H9 (cell line): ENCODE measurements at regions not wholly inside any gene's neighbourhood (a gene's known extent, or its start where the extent isn't known, plus 50 kb on each side); places are given as distances from the start of the nearest gene placed in this dataset.

Experiments
- DNase-seq: peaks from one replicate; pipeline ENCODE4 v3.0.0-alpha.2; 2017
- H2AFZ ChIP-seq: one replicate; pipeline ENCODE4 v1.6.1; 2013; ENCODE audit warnings: mild to moderate bottlenecking, low read length, control low read depth, moderate library complexity
- H2AK5ac ChIP-seq: 2 replicates; pipeline ENCODE4 v1.6.1; 2013; ENCODE audit warnings: low read length, control low read depth, mixed read lengths; ENCODE audit not compliant: insufficient read length
- H2BK120ac ChIP-seq: one replicate; pipeline ENCODE4 v1.6.1; 2013; ENCODE audit warnings: low read depth, mild to moderate bottlenecking, low read length, control low read depth, inconsistent platforms; ENCODE audit not compliant: poor library complexity, severe bottlenecking
- H2BK12ac ChIP-seq: 2 replicates; pipeline ENCODE4 v1.6.1; 2013; ENCODE audit warnings: low read length, control low read depth, mixed read lengths, low read depth; ENCODE audit not compliant: insufficient read length
- H2BK15ac ChIP-seq: 2 replicates; pipeline ENCODE4 v1.6.1; 2013; ENCODE audit warnings: low read depth, low read length, control low read depth
- H2BK20ac ChIP-seq: one replicate; pipeline ENCODE4 v1.6.1; 2013; ENCODE audit warnings: low read depth, mild to moderate bottlenecking, low read length, control low read depth, inconsistent platforms; ENCODE audit not compliant: poor library complexity, severe bottlenecking
- H2BK5ac ChIP-seq: 2 replicates; pipeline ENCODE4 v1.6.1; 2013; ENCODE audit warnings: low read length, control low read depth, mixed read lengths; ENCODE audit not compliant: insufficient read length
- H3K14ac ChIP-seq: 2 replicates; pipeline ENCODE4 v1.6.1; 2013; ENCODE audit warnings: low read length, control low read depth; ENCODE audit not compliant: insufficient read depth
- H3K18ac ChIP-seq: 2 replicates; pipeline ENCODE4 v1.6.1; 2013; ENCODE audit warnings: low read depth, mild to moderate bottlenecking, mixed read lengths, low read length, control low read depth; ENCODE audit not compliant: insufficient read length
- H3K23ac ChIP-seq: 2 replicates; pipeline ENCODE4 v1.6.1; 2013; ENCODE audit warnings: low read length, control low read depth, mixed read lengths, low read depth; ENCODE audit not compliant: insufficient read length
- H3K23me2 ChIP-seq: 2 replicates; pipeline ENCODE4 v1.6.1; 2013; ENCODE audit warnings: low read depth, mild to moderate bottlenecking, mixed read lengths, low read length, control low read depth; ENCODE audit not compliant: insufficient read length, poor library complexity, severe bottlenecking
- H3K27ac ChIP-seq: 2 replicates; pipeline ENCODE4 v1.5.1; 2013; ENCODE audit warnings: low read length, control low read depth, mixed read lengths, low read depth; ENCODE audit not compliant: insufficient read length
- H3K27me3 ChIP-seq: 2 replicates; pipeline ENCODE4 v1.6.1; 2013; ENCODE audit warnings: low read length, control low read depth, inconsistent platforms; ENCODE audit not compliant: insufficient read depth
- H3K4ac ChIP-seq: 2 replicates; pipeline ENCODE4 v1.6.1; 2013; ENCODE audit warnings: low read depth, mild to moderate bottlenecking, control low read depth, inconsistent platforms, low read length, moderate library complexity
- H3K4me1 ChIP-seq: 2 replicates; pipeline ENCODE4 v1.6.1; 2013; ENCODE audit warnings: low read length, control low read depth, inconsistent platforms; ENCODE audit not compliant: insufficient read depth
- H3K4me2 ChIP-seq: 2 replicates; pipeline ENCODE4 v1.6.1; 2013; ENCODE audit warnings: low read length, control low read depth, mixed read lengths; ENCODE audit not compliant: insufficient read length, insufficient read depth
- H3K56ac ChIP-seq: 2 replicates; pipeline ENCODE4 v1.6.1; 2013; ENCODE audit warnings: low read depth, mild to moderate bottlenecking, mixed read lengths, low read length, control low read depth; ENCODE audit not compliant: insufficient read length
- H3K79me1 ChIP-seq: 2 replicates; pipeline ENCODE4 v1.6.1; 2013; ENCODE audit warnings: low read depth, mild to moderate bottlenecking, moderate library complexity, low read length, control low read depth, inconsistent platforms; ENCODE audit not compliant: insufficient read depth, poor library complexity, severe bottlenecking
- H3K79me2 ChIP-seq: 2 replicates; pipeline ENCODE4 v1.6.1; 2013; ENCODE audit warnings: low read length, control low read depth, inconsistent platforms; ENCODE audit not compliant: insufficient read depth
- H3K9ac ChIP-seq: 2 replicates; pipeline ENCODE4 v1.6.1; 2013; ENCODE audit warnings: low read length, control low read depth, mixed read lengths; ENCODE audit not compliant: insufficient read length; ENCODE audit errors: extremely low read depth
- H3K9me3 ChIP-seq: one replicate; pipeline ENCODE4 v1.6.1; 2013; ENCODE audit warnings: low read depth, low read length, inconsistent platforms; ENCODE audit not compliant: control insufficient read depth
- H3T11ph ChIP-seq: one replicate; pipeline ENCODE4 v1.6.1; 2013; ENCODE audit warnings: mild to moderate bottlenecking, low read length, control low read depth, inconsistent platforms
- H4K20me1 ChIP-seq: one replicate; pipeline ENCODE4 v1.6.1; 2013; ENCODE audit not compliant: control insufficient read depth, insufficient read length, insufficient read depth
- H4K5ac ChIP-seq: 2 replicates; pipeline ENCODE4 v1.6.1; 2013; ENCODE audit warnings: low read depth, mild to moderate bottlenecking, mixed read lengths, low read length, control low read depth; ENCODE audit not compliant: insufficient read length
- H4K8ac ChIP-seq: replicated peaks from 2 replicates; pipeline ENCODE4 v1.6.1; 2013; ENCODE audit warnings: low read length, control low read depth, mixed read lengths, low read depth; ENCODE audit not compliant: insufficient read length
- H4K91ac ChIP-seq: 2 replicates; pipeline ENCODE4 v1.6.1; 2013; ENCODE audit warnings: low read depth, mild to moderate bottlenecking, moderate library complexity, mixed read lengths, low read length, control low read depth; ENCODE audit not compliant: insufficient read length
- H3K27ac Mint-ChIP-seq, 3 experiments: 2 replicates in 2 of 3; 3 replicates in 1 of 3; pipeline ENCODE4 v1.8.0; 2020 to 2021; ENCODE audit warnings: mixed read lengths in 3 of 3, mild to moderate bottlenecking in 1 of 3, moderate library complexity in 1 of 3
- H3K27me3 Mint-ChIP-seq: 2 replicates; pipeline ENCODE4 v1.8.0; 2021; ENCODE audit warnings: low read depth, mild to moderate bottlenecking, moderate library complexity, mixed read lengths
- H3K36me3 Mint-ChIP-seq, 3 experiments: 2 replicates in 2 of 3; 3 replicates in 1 of 3; pipeline ENCODE4 v1.8.0; 2020 to 2021; ENCODE audit warnings: low read depth in 3 of 3, mixed read lengths in 3 of 3; ENCODE audit not compliant: insufficient read depth in 1 of 3
- H3K4me1 Mint-ChIP-seq, 2 experiments: 2 replicates each; pipeline ENCODE4 v1.8.0; 2020; ENCODE audit warnings: mixed read lengths in 2 of 2
- H3K4me3 Mint-ChIP-seq, 2 experiments: 2 replicates in 1 of 2; 3 replicates in 1 of 2; pipeline ENCODE4 v1.8.0; 2020 to 2021; ENCODE audit warnings: mild to moderate bottlenecking in 2 of 2, mixed read lengths in 2 of 2, moderate library complexity in 1 of 2
- H3K9me3 Mint-ChIP-seq, 2 experiments: 2 replicates in 1 of 2; 3 replicates in 1 of 2; pipeline ENCODE4 v1.8.0; 2020; ENCODE audit warnings: mild to moderate bottlenecking in 2 of 2, mixed read lengths in 2 of 2, moderate library complexity in 1 of 2
- WGBS: extraction: QIAGEN DNeasy Blood & Tissue Kit; methylation state at CpG from one replicate; pipeline ENCODE4 v1.1.7; 2013; ENCODE audit warnings: missing lambda C conversion rate, low lambda C conversion rate, mixed read lengths; ENCODE audit not compliant: insufficient read length; ENCODE audit errors: extremely low coverage; 5-methylcytosine and 5-hydroxymethylcytosine counted together
- TF ChIP-seq, protein P1 (sequence below): fragments of 200-600 bp; sonication (generic); conservative IDR thresholded peaks from 3 replicates; pipeline ENCODE4 v1.8.0; 2021; ENCODE audit warnings: antibody characterized with exemption, mild to moderate bottlenecking

DNA sequence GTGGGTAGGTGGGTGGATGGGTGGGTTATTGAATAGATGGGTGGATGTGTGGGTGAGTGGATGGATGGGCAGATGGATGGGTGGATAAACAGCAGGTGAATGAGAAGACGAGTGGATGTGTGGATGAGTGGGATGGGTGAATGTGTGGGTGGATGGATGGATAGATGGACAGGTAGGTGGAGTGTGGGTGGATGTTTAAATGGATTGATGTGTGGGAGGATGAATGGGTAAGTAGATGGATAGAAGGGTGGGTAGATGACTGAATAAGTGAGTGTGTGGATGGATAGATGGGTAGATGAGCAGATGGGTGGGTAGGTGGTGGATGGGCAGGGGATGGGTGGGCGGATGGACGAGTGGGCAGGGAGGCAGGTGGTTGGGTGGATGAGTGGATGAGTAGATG is 397.6 kb upstream of the IRX4 start:
- Histone ChIP-seq H2AFZ (no peak overlapping the region), H3K9ac (no peak overlapping the region), H3K4me1 (no peaks in the 10 kb centered on the region; the same call in 1 of the 2 replicates), H2AK5ac (no peak overlapping the region), H3K27ac (no peak overlapping the region), H3K18ac (no peak overlapping the region), H3T11ph (no peak overlapping the region), H2BK12ac (no peak overlapping the region), H4K91ac (no peak overlapping the region), H3K9me3 (no peaks in the 10 kb centered on the region), H4K5ac (no peak overlapping the region), H3K56ac (no peak overlapping the region), H4K8ac (no peak overlapping the region), H4K20me1 (no peaks in the 10 kb centered on the region), H2BK20ac (no peak overlapping the region), H2BK120ac (no peak overlapping the region), H3K79me1 (no peaks in the 10 kb centered on the region), H3K4ac (no peak overlapping the region), H3K4me2 (no peak overlapping the region), H3K23ac (no peak overlapping the region), H2BK5ac (no peak overlapping the region), H3K27me3 (no peaks in the 10 kb centered on the region), H2BK15ac (no peak overlapping the region), H3K23me2 (no peaks in the 10 kb centered on the region), H3K79me2 (no peaks in the 10 kb centered on the region), H3K14ac (no peak overlapping the region)
- Mint-ChIP-seq H3K36me3 (no peaks in the 10 kb centered on the region), H3K9me3 (no peaks in the 10 kb centered on the region), H3K4me3 (no peak overlapping the region), H3K27me3 (peaks cover 1% of the 10 kb centered on the region; the same call in 1 of the 2 replicates), H3K4me1 (peaks cover 9 to 12% of the 10 kb centered on the region in 2 experiments), H3K27ac (no peak overlapping the region)
- TF ChIP-seq, protein P1, sequence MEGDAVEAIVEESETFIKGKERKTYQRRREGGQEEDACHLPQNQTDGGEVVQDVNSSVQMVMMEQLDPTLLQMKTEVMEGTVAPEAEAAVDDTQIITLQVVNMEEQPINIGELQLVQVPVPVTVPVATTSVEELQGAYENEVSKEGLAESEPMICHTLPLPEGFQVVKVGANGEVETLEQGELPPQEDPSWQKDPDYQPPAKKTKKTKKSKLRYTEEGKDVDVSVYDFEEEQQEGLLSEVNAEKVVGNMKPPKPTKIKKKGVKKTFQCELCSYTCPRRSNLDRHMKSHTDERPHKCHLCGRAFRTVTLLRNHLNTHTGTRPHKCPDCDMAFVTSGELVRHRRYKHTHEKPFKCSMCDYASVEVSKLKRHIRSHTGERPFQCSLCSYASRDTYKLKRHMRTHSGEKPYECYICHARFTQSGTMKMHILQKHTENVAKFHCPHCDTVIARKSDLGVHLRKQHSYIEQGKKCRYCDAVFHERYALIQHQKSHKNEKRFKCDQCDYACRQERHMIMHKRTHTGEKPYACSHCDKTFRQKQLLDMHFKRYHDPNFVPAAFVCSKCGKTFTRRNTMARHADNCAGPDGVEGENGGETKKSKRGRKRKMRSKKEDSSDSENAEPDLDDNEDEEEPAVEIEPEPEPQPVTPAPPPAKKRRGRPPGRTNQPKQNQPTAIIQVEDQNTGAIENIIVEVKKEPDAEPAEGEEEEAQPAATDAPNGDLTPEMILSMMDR = no peak
- no CpG with 5 or more reads among the region's 3 CpGs for WGBS
- no peak for DNase-seq
